ENCODE measurements at regions not wholly inside any gene's neighbourhood (a gene's known extent, or its start where the extent isn't known, plus 50 kb on each side); places are given as distances from the start of the nearest gene placed in this dataset.
A peak's percentile ranks its signal among the peaks of the same experiment; 100 is the strongest.

GRCh38 chr5:6806668-6807067 lies 93.4 kb downstream of the TENT4A start:
- no peaks in the 10 kb centered on the region for H3K36me3 Mint-ChIP-seq (ENCODE audit: low read depth)
- no peak for DNase-seq (ENCODE audit: low spot score)
- intact Hi-C loops (cut with micrococcal nuclease) = no loop called here
- H3K9me3 Mint-ChIP-seq = no peaks in the 10 kb centered on the region
- no peak overlapping the region for H3K27ac Mint-ChIP-seq
- no peak overlapping the region for H3K4me3 Mint-ChIP-seq (ENCODE audit: low read depth)
- H3K27me3 Mint-ChIP-seq (ENCODE audit: low read depth) = peaks cover 9% of the 10 kb centered on the region
- H3K4me1 Mint-ChIP-seq (ENCODE audit: low read depth) = no peaks in the 10 kb centered on the region

- Mint-ChIP-seq H3K27me3 (ENCODE audit: low read depth) (peaks cover 8% of the 10 kb centered on the region), H3K4me1 (ENCODE audit: low read depth) (no peaks in the 10 kb centered on the region), H3K27ac (no peak overlapping the region), H3K36me3 (ENCODE audit: low read depth) (no peaks in the 10 kb centered on the region), H3K9me3 (no peaks in the 10 kb centered on the region), H3K4me3 (ENCODE audit: low read depth) (no peak overlapping the region)
- intact Hi-C loops (cut with micrococcal nuclease) = no loop called here
- no peak for DNase-seq (ENCODE audit: low spot score)
Observed at GRCh38 chr5:6808462-6808861, 95.2 kb downstream of the TENT4A start.

DNA sequence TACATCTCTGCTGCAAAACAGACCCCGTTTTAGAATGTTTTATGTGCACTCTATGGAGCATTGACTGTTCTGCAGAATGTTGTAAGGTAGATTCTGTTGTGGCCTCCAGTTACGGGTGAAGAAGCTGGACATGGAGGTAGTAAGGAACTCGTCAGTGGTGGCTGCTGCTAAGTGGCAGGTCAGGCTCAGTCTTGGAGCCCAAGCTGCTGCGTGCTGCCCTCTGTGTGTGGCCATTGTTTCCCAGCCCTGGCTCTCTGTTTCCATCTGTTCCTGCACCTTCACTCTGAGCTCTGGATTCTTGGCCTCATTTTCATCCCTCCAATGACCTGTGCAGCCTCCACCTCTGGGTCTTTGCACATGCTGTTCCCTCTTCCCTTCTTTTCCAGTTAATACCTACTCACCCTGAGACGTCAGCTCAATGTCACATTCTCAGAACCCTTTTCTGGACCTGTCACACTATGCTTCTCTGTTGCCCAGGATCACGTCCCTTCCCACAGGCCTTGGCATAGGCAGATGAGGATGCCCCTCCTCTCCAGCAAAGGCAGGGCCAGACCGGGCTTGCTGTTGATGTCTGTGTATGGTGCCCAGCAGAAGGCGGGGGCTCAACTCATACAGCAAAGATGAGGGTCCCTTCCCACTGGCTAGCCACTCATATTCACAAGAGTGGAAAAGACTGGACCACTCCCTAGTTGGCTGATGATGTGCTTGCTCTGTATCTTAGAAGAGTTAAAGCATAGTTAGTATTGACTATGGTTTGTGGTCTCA lies 97.6 kb downstream of the TENT4A start:
- Mint-ChIP-seq H3K9me3 (no peaks in the 10 kb centered on the region), H3K27me3 (ENCODE audit: low read depth) (peaks cover 7% of the 10 kb centered on the region), H3K27ac (no peak overlapping the region), H3K4me3 (ENCODE audit: low read depth) (no peak overlapping the region), H3K36me3 (ENCODE audit: low read depth) (no peaks in the 10 kb centered on the region), H3K4me1 (ENCODE audit: low read depth) (no peaks in the 10 kb centered on the region)
- no peak for DNase-seq (ENCODE audit: low spot score)
- intact Hi-C loops (cut with micrococcal nuclease) = no loop called here

DNA sequence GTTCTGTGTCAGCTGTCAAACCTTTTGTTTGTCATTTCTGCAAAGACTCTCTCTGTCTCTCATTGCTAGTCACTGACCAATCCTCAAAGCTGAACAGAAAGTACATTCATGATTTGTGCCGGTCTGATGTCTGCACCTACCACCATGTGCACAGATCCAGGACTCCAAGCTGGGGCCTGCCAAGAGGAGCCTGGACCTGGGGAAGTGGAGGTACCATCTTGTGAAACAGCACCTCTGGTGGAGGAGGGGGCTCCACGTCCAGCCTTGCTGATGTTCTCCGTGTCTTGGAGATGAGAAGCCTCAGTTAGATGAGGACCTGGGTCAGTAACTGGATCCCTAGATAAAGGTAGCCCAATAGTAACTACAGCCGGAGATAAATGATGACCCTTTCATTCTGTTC lies 98.9 kb downstream of the TENT4A start:
- intact Hi-C loops (cut with micrococcal nuclease) = no loop called here
- H3K27ac Mint-ChIP-seq = no peak overlapping the region
- H3K4me3 Mint-ChIP-seq (ENCODE audit: low read depth) = no peak overlapping the region
- no peaks in the 10 kb centered on the region for H3K36me3 Mint-ChIP-seq (ENCODE audit: low read depth)
- no peak for DNase-seq (ENCODE audit: low spot score)
- H3K4me1 Mint-ChIP-seq (ENCODE audit: low read depth) = no peaks in the 10 kb centered on the region
- H3K9me3 Mint-ChIP-seq = no peaks in the 10 kb centered on the region
- H3K27me3 Mint-ChIP-seq (ENCODE audit: low read depth) = peaks cover 10% of the 10 kb centered on the region

GRCh38 chr5:6812800-6813731 lies 99.8 kb downstream of the TENT4A start:
- Mint-ChIP-seq H3K27ac (no peak overlapping the region), H3K36me3 (ENCODE audit: low read depth) (no peaks in the 10 kb centered on the region), H3K4me1 (ENCODE audit: low read depth) (no peaks in the 10 kb centered on the region), H3K4me3 (ENCODE audit: low read depth) (no peak overlapping the region), H3K27me3 (ENCODE audit: low read depth) (peaks cover 8% of the 10 kb centered on the region), H3K9me3 (no peaks in the 10 kb centered on the region)
- intact Hi-C loops (cut with micrococcal nuclease) = no loop called here
- no peak for DNase-seq (ENCODE audit: low spot score)

- Mint-ChIP-seq H3K4me3 (ENCODE audit: low read depth) (no peak overlapping the region), H3K36me3 (ENCODE audit: low read depth) (no peaks in the 10 kb centered on the region), H3K9me3 (no peaks in the 10 kb centered on the region), H3K27me3 (ENCODE audit: low read depth) (peaks cover 16% of the 10 kb centered on the region), H3K4me1 (ENCODE audit: low read depth) (no peaks in the 10 kb centered on the region), H3K27ac (no peak overlapping the region)
- intact Hi-C loops (cut with micrococcal nuclease) = no loop called here
- DNase-seq (ENCODE audit: low spot score) = no peak
Observed at GRCh38 chr5:6814816-6815215, 101.6 kb downstream of the TENT4A start.

- Mint-ChIP-seq H3K9me3 (peaks cover 12% of the 10 kb centered on the region), H3K27me3 (ENCODE audit: low read depth) (peaks cover 27% of the 10 kb centered on the region), H3K4me3 (ENCODE audit: low read depth) (no peak overlapping the region), H3K36me3 (ENCODE audit: low read depth) (no peaks in the 10 kb centered on the region), H3K27ac (no peak overlapping the region), H3K4me1 (ENCODE audit: low read depth) (peaks cover 6% of the 10 kb centered on the region)
- no peak for DNase-seq (ENCODE audit: low spot score)
- intact Hi-C loops (cut with micrococcal nuclease) = no loop called here
Observed at GRCh38 chr5:6818594-6819511, 105.6 kb downstream of the TENT4A start.

- DNase-seq (ENCODE audit: low spot score) = no peak
- Mint-ChIP-seq H3K4me3 (ENCODE audit: low read depth) (no peak overlapping the region), H3K27ac (no peak overlapping the region), H3K27me3 (ENCODE audit: low read depth) (peaks cover 28% of the 10 kb centered on the region), H3K4me1 (ENCODE audit: low read depth) (peaks cover 8% of the 10 kb centered on the region), H3K9me3 (peaks cover 12% of the 10 kb centered on the region), H3K36me3 (ENCODE audit: low read depth) (no peaks in the 10 kb centered on the region)
- intact Hi-C loops (cut with micrococcal nuclease) = no loop called here
Observed at GRCh38 chr5:6819521-6819920, 106.3 kb downstream of the TENT4A start.

DNA sequence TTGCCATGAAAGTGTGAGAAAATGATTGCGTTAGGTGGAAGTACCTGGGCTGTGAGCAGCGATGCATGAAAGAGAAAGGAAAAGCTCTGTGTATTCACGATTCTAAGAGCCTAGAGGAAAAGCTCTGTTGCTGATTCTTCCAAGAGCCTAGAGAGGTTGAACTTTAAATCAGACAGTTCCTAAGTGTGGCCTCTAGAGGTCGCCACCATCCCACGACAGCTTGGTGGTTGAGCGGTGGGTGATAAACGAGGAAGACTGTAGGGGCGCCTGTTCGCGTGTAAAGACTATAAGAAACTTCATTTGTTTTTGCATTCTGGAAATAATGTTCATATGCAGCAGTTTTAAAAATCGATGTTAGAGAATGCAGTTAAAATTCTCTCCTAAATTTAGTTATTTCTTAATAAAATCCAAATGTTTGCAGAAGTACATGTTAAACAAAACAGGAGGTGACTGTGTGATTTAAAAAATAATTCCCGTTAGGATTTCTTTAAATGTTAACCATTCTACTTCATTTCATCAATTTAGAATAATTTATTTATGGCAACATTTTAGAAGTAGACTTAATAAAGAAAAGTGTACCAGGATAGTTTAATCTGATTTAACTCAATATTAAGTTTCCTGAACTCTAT lies 107.7 kb downstream of the TENT4A start:
- intact Hi-C loops (cut with micrococcal nuclease) = loop anchor here (1.0 to 5.0 kb wide), 4 partner anchors 8 to 926 kb away; partner anchors contain the start of gene ADCY2
- no peak overlapping the region for H3K4me3 Mint-ChIP-seq (ENCODE audit: low read depth)
- H3K36me3 Mint-ChIP-seq (ENCODE audit: low read depth) = no peaks in the 10 kb centered on the region
- H3K9me3 Mint-ChIP-seq = peaks cover 12% of the 10 kb centered on the region
- peaks cover 26% of the 10 kb centered on the region for H3K27me3 Mint-ChIP-seq (ENCODE audit: low read depth)
- H3K27ac Mint-ChIP-seq = no peak overlapping the region
- DNase-seq (ENCODE audit: low spot score) = peak; percentile 38
- peaks cover 8% of the 10 kb centered on the region for H3K4me1 Mint-ChIP-seq (ENCODE audit: low read depth)

DNA sequence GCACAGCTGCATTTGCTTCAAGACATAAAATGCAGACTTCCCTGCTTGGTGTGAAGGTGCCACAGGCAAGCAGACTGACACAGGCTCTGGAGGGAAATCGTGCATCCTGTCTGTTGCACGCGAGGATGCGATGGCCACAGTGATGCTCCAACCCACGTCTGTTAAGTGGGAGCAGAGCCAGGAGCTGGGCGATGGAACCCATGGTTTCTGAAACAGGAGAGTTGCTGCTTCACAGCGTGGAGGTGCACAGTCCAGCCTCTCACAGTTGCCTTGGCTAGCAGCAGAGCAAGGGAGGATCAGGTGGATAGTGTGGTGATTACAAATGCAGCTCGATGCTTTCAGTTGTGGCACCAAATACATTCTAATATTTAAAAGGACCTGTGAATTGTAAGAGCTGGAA lies 108.8 kb downstream of the TENT4A start:
- H3K27me3 Mint-ChIP-seq (ENCODE audit: low read depth) = peaks cover 22% of the 10 kb centered on the region
- peaks cover 10% of the 10 kb centered on the region for H3K4me1 Mint-ChIP-seq (ENCODE audit: low read depth)
- H3K36me3 Mint-ChIP-seq (ENCODE audit: low read depth) = no peaks in the 10 kb centered on the region
- no peak overlapping the region for H3K27ac Mint-ChIP-seq
- DNase-seq (ENCODE audit: low spot score) = no peak
- H3K9me3 Mint-ChIP-seq = peaks cover 12% of the 10 kb centered on the region
- intact Hi-C loops (cut with micrococcal nuclease) = loop anchor here (5.0 kb wide), 1 partner anchor 575 kb away; the partner anchor contains the start of gene ADCY2
- no peak overlapping the region for H3K4me3 Mint-ChIP-seq (ENCODE audit: low read depth)

GRCh38 chr5:6822556-6823343 lies 109.5 kb downstream of the TENT4A start:
- no peaks in the 10 kb centered on the region for H3K36me3 Mint-ChIP-seq (ENCODE audit: low read depth)
- intact Hi-C loops (cut with micrococcal nuclease) = loop anchor here (5.0 kb wide), 1 partner anchor 575 kb away; the partner anchor contains the start of gene ADCY2
- peaks cover 16% of the 10 kb centered on the region for H3K4me1 Mint-ChIP-seq (ENCODE audit: low read depth)
- DNase-seq (ENCODE audit: low spot score) = no peak
- peaks cover 12% of the 10 kb centered on the region for H3K9me3 Mint-ChIP-seq
- no peak overlapping the region for H3K4me3 Mint-ChIP-seq (ENCODE audit: low read depth)
- H3K27me3 Mint-ChIP-seq (ENCODE audit: low read depth) = peaks cover 22% of the 10 kb centered on the region
- H3K27ac Mint-ChIP-seq = no peak overlapping the region
